ENCODE measurements at regions not wholly inside any gene's neighbourhood (a gene's known extent, or its start where the extent isn't known, plus 50 kb on each side); places are given as distances from the start of the nearest gene placed in this dataset.

DNA sequence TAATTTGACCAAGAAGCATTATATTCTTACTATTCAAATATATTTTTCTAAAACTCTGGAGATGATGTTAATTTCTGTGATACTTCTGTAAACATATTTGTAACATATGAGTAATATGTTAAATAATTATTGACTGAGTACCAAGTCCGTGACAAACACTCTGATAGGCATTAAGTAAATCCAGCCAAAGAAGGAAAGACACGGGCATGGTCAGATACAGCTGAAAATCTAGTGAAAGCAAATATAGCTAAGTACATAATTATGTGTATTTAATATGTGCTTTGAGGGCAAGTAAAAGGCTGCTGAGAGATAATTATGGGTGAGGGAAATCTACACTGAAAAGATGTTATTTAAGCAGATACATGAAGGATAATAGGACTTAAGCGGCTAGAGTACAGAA lies 1263.6 kb upstream of the ADGRL3 start:
- peak in 2 of 3 experiments; percentile 69 to 96 for DNase-seq

DNA sequence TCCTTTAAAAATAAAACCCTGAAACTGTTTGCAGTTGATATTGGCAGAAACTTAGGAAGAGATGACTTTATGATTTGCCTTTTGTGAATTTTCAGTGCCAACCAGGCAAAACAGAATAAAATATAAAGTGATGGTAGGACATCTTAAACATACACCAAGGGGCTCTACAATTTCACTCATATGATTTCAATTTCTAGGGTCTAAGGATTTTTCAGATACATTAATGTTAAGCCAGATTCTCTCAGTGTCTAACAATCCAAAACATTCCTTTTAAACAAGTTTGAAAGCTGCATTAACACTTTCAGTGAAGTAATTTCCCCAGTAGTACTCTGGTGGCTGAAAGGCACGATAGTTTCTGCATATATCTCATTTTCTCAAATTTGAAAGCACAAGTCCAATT lies 1262.0 kb upstream of the ADGRL3 start:
- no peak for DNase-seq

DNA sequence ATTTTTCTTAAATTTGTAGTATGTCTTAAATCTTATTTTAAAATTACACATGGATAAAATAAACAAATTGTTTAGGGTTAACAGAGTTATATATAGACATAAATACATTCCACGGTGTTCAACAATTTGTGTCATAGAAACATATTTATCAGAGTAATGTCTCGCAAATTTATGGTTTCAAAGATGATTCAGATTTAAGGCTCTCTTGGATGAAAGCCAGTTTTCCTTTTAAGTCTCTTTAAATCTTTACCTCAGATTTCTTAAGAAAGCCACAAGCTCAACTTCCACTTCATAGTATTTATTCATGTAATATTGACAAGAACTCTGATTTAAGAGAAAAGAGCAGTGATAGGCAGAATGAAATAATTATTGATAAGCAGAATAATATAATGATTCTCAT lies 1254.8 kb upstream of the ADGRL3 start:
- no peak for DNase-seq

DNA sequence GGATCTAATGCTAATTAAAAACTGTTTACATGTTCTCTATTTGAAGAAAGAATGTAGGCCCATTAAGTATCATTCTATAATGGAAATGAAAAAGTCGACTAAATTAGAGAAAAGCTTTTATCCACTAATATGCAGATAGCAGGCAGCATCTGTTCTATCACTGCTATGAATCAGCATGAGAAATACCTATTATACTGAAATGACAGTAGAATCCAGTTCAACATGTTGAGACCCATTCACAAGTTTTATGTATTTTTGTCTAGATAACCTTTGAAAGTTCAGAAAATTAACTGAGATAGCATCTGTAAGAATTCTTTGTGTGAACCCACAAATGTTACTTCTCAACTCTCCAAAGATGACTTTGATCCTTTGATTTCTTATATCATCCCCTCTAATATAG lies 1254.4 kb upstream of the ADGRL3 start:
- DNase-seq = no peak

DNA sequence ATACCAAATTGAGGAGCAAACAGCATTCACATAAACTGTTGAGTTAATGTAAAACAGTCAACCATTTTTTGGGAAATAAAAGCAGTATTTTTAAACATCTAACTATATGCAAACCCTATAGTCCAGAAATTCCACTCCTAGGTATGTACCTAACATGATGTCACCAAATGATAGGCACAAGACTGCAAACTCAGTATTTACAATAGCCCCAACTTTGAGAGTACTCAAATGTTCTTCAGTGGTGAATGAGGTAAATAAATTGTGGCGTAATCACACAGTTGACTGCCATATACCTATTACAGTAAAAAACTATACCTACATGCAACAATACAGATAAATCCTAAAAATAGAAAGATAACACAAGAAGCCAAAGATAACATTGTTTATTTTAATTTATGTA lies 1243.8 kb upstream of the ADGRL3 start:
- no peak for DNase-seq

DNA sequence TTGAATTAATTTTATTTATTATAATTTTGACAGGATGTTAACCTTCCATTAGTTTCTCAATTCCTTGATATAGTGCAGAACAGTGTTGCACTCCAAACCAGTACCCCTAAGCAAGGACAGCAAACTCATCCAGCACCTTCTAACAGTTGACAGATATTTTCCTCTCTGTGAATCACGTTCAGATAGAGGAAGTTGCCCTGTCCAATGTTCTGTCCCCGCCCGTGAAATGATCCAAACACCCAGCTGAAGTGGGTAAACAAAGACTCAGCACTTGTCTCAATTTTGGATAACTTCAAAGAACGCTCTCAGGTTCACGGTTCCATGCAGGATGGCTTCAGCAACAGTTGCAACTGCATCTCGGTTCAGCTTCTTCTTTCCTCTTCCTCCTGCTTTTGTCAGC lies 1240.0 kb upstream of the ADGRL3 start:
- DNase-seq = no peak

DNA sequence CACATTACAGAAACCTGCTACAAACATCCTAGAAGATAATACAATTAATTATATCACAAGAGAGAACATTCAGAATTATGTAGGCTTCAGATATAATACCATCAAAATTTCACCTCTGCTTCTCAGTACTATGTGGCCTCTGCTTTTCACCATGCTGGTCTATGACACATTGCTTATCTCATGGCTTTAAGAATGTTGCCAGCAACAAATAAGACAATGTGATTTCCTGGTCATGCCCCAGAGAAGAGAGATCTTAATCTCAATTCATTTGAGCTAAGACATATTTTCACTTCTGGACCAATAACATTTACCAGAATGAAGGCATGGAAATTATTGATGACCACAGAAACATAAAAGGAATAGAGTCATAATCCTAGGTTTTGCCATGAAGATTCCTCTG lies 1233.4 kb upstream of the ADGRL3 start:
- DNase-seq = no peak

DNA sequence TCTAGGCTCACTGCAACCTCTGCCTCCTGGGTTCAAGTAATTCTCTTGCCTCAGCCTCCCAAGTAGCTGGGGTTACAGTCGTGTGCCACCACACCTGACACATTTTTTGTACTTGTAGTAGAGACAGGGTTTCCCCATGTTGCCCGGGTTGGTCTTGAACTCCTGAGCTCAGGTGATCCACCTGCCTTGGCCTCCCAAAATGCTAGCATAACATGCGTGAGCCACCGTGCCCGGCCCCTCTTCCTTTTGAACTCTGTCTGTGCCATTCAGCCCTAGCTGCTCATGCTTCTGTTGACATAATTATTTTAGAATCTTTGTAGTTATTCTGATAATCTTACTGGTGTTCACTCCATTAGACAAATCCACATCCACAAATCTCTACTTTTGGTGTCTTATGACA lies 1231.3 kb upstream of the ADGRL3 start:
- no peak for DNase-seq

DNA sequence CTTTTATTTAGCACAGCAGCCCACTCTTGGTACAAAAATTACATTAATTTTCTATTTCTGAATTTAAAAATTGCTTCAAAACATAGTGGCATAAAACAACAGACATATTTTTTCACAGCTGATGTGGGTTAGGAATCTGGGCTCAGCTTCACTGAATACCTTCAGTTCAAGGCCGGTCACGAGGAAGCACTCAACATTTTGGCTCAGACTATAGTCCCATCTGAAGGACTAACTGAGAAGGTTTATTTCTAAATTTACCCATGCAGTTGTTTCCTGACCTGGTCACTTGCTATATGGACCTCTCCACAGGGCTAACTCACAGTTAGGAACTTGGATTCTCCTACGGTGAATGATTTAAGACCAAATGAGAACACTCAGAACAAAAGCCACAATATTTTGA lies 1230.2 kb upstream of the ADGRL3 start:
- no peak for DNase-seq

DNA sequence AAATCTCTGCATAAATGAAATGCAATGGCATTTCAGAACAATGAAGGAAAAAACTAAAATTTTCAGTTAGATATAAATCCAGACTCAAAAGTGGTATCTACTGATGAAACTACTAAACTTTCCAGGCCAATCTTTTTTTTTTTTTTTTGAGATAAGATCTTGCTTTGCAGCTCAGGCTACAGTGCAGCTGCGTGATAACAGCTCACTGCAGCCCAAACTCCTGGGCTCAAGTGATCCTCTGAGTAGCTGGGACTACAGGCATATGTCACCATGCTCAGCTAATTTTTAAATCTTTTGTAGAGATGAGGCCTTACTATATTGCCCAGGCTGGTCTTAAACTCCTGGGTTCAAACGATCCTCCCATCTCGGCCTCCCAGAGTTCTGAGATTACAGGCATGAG lies 1228.2 kb upstream of the ADGRL3 start:
- no peak for DNase-seq

DNA sequence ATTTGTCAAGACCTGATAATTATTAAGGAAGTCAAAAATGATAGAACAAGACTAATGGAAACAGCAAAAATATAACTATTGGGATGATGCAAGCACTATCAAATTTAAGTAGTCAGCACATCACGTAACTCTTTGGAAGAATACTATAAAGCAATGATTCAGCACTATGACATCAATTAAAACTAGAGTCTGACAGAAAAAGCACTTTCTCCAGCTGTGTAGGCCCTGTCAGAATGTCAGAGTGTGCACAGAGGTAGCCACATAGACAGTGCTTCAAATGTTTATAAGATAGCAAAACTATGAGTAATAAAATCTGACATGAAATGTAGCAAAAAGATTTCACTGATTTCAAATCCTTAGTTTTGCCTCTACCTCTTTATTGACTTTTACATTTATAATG lies 1226.6 kb upstream of the ADGRL3 start:
- DNase-seq = no peak

DNA sequence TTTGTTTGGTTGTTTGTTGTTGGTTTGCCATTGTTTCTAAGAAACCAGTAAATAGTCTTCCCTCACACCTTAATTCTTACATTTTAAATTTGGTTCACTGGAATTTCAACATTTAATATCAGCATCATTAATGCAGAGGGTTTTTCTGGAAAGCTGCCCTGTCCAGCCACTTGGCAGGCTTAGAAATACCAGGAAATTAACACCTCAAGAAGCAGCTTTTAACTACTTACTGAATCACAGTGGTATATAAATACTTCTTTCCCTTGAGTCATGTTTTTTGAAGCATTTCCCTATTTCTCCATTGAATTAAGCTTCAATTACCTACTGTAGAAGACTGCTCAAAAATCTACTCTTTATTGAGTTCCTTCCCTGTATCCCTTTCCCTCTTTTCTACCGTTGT lies 1221.1 kb upstream of the ADGRL3 start:
- no peak for DNase-seq

DNA sequence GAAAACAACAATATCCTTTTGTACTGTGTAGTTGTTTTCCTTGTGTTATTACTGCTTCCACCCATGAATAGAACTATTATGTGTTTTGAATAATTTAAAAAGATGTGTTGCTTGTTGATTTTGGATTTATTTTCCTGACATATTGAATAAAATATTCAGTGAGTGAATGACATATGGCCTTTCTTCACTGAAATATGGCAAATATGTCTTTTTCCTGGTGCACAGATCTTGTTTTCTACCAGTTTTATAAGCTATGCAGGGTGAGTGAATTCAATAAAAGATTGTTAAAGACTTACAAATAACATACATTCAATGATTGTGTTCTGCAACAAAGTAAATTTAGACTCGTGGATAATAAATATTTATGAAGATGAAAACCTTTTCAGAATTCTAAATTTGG lies 1216.3 kb upstream of the ADGRL3 start:
- no peak for DNase-seq

DNA sequence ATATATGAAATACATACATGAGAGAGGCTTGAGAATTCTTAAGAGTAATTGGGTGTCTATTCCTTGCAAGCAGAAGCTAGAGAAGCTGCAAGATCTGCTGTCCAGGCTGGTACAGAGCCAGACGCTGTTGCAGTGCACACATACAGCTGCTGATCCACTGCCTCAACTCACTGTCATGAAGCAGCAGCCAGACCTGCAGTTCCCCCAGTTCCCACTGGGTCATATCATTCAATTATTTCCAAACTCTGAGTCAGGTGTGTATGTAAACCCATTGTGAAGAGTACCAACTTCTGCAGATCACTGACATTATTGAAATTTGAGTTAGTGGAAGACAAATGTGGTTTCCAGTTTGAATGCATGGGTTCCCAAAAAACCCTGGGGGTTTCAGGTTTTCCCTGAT lies 1212.8 kb upstream of the ADGRL3 start:
- DNase-seq = no peak

DNA sequence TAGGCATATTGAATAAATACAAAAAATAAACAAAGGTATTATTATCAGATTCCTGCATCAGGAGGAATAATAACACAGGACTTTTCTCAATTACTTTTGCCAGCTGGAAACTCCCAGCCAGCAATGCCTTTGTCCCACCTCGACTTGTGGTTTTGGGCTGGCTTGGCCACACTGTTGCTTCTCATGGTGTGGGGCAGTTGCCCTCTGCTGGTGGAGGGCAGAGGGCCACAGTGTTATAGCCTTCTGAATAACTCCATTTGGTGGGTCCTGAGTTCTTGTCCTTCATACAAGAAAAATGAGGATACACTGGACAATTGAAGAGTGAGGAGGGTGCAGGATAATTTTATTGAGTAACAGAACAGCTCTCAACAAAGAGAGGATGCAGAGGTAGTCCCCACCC lies 1206.0 kb upstream of the ADGRL3 start:
- no peak for DNase-seq

DNA sequence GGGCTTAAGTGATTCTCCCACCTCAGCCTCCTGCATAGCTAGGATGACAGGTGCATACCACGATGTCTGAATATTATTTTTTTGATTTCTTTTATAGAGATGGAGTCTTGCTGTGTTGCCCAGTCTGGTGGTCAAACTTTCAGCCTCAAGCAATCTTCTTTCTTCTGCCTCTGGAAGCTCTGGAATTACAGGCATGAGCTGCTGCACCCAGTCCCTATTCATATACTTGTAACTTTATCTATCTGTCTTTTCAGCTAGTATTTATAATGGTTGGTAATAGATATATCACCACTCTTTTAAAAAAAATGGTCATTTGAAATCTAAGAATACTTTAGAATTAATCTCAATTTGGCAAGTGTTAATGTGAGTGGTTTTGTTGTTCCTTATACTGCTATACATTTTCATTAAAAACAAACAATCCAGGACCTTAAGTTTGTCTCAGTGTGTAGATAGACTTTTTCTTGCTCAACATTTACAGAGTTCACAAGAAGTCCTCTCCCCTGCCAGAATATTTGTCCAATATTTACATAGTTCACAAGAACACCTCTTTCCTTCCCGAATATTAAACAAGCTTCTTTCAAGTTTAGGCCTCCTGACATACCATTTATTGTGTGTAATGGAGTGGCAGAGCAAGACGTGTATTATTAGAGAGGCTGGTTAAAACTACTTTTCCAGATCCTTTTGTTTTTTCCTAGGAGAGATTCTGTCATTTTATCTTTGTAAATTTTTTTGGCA lies 1197.4 kb upstream of the ADGRL3 start:
- no peak for DNase-seq

DNA sequence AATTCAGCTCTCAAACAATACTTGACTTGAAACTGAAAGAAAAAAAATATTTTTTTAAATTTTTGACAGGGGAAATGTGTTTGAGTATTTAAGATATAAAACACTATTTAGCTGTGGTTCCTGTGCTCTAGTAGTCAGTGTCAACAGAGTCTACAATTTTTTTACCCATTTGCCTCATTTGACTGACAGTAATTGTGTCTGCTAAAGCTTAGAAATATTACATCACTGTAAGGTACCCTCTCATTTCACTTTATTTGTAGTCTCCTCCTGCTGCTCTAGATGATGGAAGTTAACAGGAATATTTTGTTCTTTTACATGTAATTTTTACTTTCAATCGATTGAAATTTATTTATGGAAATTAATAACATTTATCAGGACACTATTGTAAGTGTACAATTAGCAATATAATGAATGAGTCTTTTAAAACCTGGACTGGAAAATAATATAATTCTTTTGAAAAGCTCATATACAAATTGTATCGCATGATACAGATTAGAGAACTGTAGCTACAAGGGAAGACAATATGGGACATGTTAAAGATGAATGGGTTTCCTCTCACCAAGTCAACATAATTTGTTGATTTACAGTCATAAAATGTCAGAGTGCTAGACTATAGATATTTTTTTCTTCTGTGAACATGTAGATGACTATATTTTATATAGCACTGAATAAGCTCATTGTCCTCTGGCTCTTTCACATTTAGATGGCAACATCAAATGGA lies 1186.5 kb upstream of the ADGRL3 start:
- DNase-seq = peak in 2 of 3 experiments; percentile 4 to 62

DNA sequence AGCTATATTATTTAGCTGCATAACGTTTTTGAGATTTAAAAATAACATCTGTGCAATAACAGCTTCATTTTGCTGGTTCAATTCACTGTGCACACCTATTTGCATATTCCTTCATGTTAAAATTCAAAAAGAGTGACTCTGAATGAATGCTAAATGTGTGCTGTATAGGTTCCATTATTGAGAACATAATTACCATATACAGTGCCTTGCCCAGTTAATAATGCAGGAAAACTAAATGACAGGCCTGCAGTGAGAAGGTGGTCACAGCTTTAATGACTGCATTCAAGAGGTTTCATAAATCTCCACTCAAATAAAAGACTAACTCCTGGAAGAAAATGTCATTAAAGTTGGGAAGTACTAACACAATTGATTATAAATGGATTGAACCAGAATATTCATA lies 1183.2 kb upstream of the ADGRL3 start:
- peak in 1 of 3 experiments; percentile 51 for DNase-seq

DNA sequence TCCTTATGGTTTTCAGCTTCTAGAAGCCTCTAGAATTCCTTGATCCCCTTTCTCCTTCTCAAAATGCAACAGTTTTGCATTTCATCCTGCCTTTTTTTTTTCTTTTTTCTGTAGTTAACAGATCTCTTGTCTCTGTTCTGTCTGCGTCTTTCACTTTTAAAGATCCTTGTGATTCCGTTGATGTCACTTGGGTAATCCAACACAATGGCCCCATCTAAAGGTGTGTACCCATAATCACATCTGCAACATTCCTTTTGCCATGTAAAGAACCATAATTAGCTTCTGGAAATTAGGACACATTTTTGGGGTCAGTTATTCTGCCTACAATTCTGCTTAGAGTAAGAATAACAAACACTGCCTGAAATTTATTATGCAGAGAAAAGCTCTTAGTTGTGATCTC lies 1180.9 kb upstream of the ADGRL3 start:
- DNase-seq = no peak

DNA sequence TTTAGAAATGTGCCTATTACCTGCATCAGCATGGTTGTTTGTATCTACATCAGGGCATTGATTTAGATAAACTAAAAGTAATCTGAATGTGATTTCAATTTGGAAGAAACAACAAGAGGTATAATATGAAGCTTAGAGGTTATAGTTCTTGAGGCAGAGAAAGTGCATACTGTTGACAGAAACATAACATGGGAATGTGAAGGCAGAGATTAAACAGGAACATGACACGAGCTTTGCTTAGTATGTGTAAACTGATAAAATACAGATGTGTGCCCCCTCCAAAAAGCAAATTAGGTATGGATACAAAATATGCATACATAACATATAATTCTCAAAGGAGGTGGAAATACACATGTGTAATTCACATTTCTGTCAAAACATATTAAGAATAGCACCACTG lies 1180.2 kb upstream of the ADGRL3 start:
- DNase-seq = no peak

DNA sequence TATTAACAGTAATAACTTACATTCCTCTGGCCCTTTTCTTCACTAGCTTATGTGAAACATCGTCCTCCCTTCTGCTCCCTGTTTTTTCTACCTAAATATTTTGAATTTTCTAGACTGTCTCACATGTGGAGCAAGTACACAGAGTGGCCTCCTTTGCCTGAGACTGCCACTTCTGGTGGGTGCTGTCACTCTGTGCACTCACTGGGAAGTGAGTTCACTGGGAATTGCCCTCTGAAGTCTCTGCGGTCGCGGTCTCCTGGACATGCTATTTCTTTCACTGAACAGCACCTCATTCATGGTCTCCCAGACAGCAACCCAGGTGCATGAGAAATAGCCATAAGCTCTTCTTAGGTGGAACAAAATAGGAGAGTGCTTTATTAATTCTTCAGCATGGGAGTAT lies 1179.7 kb upstream of the ADGRL3 start:
- DNase-seq = no peak

DNA sequence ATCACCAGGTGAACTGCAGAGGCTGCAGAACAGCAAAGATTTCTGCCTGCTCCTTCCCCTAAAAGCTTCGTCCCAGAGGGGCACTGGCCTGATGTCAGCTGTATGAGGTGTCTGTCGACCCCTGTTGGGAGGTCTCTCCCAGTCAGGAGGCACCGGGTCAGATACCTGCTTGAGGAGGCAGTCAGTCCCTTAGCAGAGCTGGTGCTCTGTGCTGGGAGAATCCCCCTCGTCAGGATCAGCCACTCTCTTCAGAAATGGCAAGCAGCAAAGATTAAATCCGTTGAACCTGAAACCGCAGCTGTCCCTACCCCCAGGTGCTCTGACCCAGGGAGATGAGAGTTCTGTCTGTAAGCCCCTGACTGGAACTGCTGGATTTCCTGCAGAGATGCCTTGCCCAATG lies 1166.3 kb upstream of the ADGRL3 start:
- no peak for DNase-seq

DNA sequence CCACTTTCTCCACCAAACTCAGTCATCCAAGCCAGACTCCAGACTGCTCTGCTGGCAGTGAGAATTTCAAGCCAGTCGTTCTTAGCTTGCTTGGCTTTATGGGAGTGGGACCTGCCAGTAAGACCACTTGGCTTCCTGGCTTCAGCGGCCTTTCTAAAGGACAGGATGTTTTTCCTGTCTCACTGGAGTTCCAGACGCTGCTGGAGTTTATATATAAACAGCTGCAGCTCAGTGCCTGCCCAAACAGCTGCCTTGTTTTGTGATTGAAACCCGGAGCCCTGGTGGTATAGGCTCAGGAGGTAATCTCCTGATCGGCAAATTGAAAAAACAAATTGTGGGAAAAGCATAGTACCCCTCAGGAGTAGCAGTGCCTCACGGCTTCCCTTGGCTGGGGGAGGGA lies 1165.8 kb upstream of the ADGRL3 start:
- peak in 1 of 3 experiments; percentile 22 for DNase-seq

DNA sequence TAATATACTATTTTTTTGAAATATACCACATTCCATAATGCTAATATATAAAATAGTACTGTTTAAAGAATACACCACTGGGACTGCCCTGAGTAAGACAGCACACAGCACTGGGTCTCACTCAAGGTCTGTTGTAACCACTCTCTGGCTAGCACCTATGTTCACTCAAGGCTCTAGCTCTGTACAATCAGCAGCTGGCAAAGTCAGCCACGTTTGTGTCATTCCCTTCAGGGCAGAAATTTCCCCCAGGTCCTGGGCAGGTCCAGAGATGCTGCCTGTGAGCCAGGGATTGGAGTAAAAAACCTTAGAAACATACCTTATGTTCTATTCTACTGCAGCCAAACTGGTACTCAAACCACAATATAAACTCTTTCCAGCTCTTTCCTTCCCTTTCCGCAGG lies 1160.2 kb upstream of the ADGRL3 start:
- no peak for DNase-seq

DNA sequence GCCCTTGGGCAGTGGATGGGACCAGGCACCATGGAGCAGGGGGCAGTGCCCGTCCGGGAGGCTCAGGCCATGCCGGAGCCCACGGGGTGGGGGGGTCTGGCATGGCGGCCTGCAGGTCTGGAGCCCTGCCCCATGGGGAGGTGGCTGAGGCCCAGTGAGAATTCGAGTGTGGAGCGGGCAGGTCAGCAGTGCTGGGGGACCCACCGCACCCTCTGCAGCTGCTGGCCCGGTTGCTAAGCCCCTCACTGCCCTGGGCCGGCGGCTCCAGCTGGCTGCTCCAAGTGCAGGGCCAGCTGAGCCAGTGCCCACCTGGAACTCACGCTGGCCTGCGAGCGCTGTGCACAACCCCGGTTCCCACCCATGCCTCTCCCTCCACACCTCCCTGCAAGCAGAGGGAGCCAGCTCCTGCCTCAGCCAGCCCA lies 1157.9 kb upstream of the ADGRL3 start:
- no peak for DNase-seq

All from NCI-H1417 (cell line).